ENCODE measurements at regions not wholly inside any gene's neighbourhood (a gene's known extent, or its start where the extent isn't known, plus 50 kb on each side); places are given as distances from the start of the nearest gene placed in this dataset.

DNA sequence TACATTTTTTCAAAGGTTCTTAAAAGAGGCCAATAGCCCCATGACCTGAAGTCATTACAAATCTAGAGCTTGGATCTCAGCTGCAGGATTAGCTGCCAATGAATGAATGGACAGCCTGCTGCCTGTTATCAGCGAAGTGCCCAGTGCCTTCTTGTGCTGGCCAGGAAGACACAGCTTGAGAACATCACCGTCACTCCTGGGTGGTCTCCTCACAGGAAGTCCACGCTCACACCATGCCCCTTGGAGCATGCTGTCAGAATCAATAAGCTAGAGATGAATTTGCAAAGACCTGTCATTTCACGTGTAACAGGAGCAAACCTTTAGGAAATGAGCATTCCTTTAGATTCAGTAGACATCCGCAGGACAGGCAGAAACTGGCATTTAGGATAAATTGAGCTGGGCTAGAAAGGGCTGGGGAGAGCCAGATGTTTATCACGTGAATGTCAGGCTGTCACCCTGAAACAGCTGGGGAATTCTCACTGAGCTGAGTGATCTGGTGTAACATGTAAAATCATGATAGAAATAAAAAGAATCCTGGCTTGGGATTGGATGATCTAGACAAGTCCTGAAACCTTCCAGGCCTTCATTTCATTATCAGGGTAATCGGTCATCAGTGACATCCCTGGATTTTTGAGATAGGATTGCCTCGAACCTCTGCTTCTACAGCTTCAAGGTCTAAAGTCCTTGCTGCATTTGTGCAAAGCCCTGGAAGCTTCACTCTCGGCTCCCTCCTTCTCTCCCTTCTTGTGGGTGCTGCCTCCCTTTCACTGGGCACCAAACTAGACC, 49.9 kb upstream of the MEDAG start:
- FAIRE-seq, result no peak
- in situ Hi-C loops (cut with MboI) (no loop called here), intact Hi-C loops (cut with micrococcal nuclease; ENCODE audit: unreplicated experiment) (no loop called here)
- Histone ChIP-seq H3K79me2 (ENCODE audit: control insufficient read depth, insufficient read depth, low read length) (no peaks in the 10 kb centered on the region), H3K4me2 (ENCODE audit: control insufficient read depth, insufficient read depth) (no peak overlapping the region), H3K4me3 (no peak overlapping the region), H2AFZ (ENCODE audit: control insufficient read depth, low read depth, low read length) (no peak overlapping the region), H3K27me3 (replicated peaks in 1 of 2; ENCODE audit: control insufficient read depth in 2 of 2, insufficient read depth in 2 of 2, low read length in 1 of 2) (no peaks in the 10 kb centered on the region), H3K4me1 (ENCODE audit: control insufficient read depth, insufficient read depth, low read length) (peaks cover 4% of the 10 kb centered on the region; the same call in 1 of the 2 replicates), H3K36me3 (ENCODE audit: control insufficient read depth in 2 of 2, insufficient read depth in 2 of 2, low read length in 1 of 2) (no peaks in the 10 kb centered on the region), H4K20me1 (ENCODE audit: control insufficient read depth, insufficient read depth) (no peaks in the 10 kb centered on the region), H3K9me3 (replicated peaks; ENCODE audit: control insufficient read depth, insufficient read depth, low read length) (no peaks in the 10 kb centered on the region; the same call in 2 of the 3 replicates), H3K27ac (ENCODE audit: control insufficient read depth, insufficient read depth) (no peak overlapping the region), H3K9ac (ENCODE audit: control insufficient read depth, insufficient read depth, low read length) (no peak overlapping the region)
- CTCF ChIA-PET, result interaction anchor here (1.0 to 3.7 kb wide), 3 partner anchors 9 to 188 kb away, joined by 3 to 26 read pairs (median 4); no protein-coding TSS in a partner anchor
- BruUV-seq (replicated peaks), result no TSS peak
- ATAC-seq, result no peak
- WGBS (ENCODE audit: insufficient coverage, insufficient replicate concordance, low lambda C conversion rate, missing lambda C conversion rate), result 27% methylated on average over 9 of the region's 9 CpGs
- SMC1A ChIA-PET (ENCODE audit: uncharacterized antibody, unreplicated experiment), result interaction anchor here (0.9 to 2.1 kb wide), 5 partner anchors 8 to 188 kb away, joined by 3 to 11 read pairs (median 4); no protein-coding TSS in a partner anchor
- TF ChIP-seq, protein P1, sequence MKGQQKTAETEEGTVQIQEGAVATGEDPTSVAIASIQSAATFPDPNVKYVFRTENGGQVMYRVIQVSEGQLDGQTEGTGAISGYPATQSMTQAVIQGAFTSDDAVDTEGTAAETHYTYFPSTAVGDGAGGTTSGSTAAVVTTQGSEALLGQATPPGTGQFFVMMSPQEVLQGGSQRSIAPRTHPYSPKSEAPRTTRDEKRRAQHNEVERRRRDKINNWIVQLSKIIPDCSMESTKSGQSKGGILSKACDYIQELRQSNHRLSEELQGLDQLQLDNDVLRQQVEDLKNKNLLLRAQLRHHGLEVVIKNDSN (IDR thresholded peaks at IDR 0.05; ENCODE audit: borderline replicate concordance, extremely low read length, insufficient read depth, low read depth, low read length), result no peak
- POLR2A ChIA-PET, result interaction anchor here (1.3 kb wide), 1 partner anchor 9 kb away, joined by 4 read pairs; no protein-coding TSS in a partner anchor
- RAD21 ChIA-PET (ENCODE audit: unreplicated experiment), result interaction anchor here (0.8 to 1.7 kb wide), 3 partner anchors 9 to 188 kb away, joined by 3 to 8 read pairs (median 3); no protein-coding TSS in a partner anchor
- DNase-seq (ENCODE audit: low read depth, low spot score), result no peak

Measured in GM12878 (cell line).